Transverse colon (tissue), 4 donors: ENCODE measurements at regions not wholly inside any gene's neighbourhood (a gene's known extent, or its start where the extent isn't known, plus 50 kb on each side); places are given as distances from the start of the nearest gene placed in this dataset.

Source experiments
- DNase-seq: peaks from one replicate; pipeline ENCODE4 v3.0.0-alpha.2; 2019
- H3K27ac ChIP-seq, 4 donors: fragments of 200-600 bp; sonication (generic); 2 replicates each; pipeline ENCODE4 v1.5.1; 2016 to 2018; ENCODE audit warnings: inconsistent platforms in 4 of 4
- H3K27me3 ChIP-seq: fragments of 200-600 bp; sonication (generic); 2 replicates; pipeline ENCODE4 v1.5.1; 2017; ENCODE audit warnings: inconsistent platforms
- H3K36me3 ChIP-seq, 4 donors: fragments of 200-600 bp; sonication (generic); 2 replicates each; pipeline ENCODE4 v1.5.1; 2017 to 2019; ENCODE audit warnings: inconsistent platforms in 4 of 4
- H3K4me1 ChIP-seq, 4 donors: fragments of 200-600 bp; sonication (generic); 2 replicates each; pipeline ENCODE4 v1.5.1; 2017 to 2020; ENCODE audit warnings: inconsistent platforms in 4 of 4
- H3K4me3 ChIP-seq, 4 donors: fragments of 200-600 bp; sonication (generic); 1 replicate in 1 of 4; 2 replicates in 3 of 4; pipeline versions ENCODE4 v1.5.1 to v1.6.1; 2017 to 2019; ENCODE audit warnings: inconsistent platforms in 4 of 4
- H3K9me3 ChIP-seq, 2 donors: fragments of 200-600 bp; sonication (generic); 2 replicates each; pipeline ENCODE4 v1.5.1; 2017 to 2019; ENCODE audit warnings: inconsistent platforms in 2 of 2
- CTCF ChIP-seq, 5 experiments: fragments of 200-600 bp in 3 of 5; fragments of 450-650 bp in 2 of 5; sonication (generic) in 3 of 5; IDR thresholded peaks; 1 replicate in 2 of 5; 2 replicates in 3 of 5; pipeline ENCODE4 v1.5.1; 2016 to 2017; ENCODE audit warnings: antibody characterized with exemption in 5 of 5, inconsistent platforms in 3 of 5, mild to moderate bottlenecking in 2 of 5, moderate library complexity in 1 of 5
- EP300 ChIP-seq: sonication (generic); formaldehyde crosslinking; IDR thresholded peaks from one replicate; pipeline ENCODE4 v1.6.1; 2017; ENCODE audit warnings: antibody characterized with exemption, low read depth
- POLR2A ChIP-seq: fragments of 450-650 bp; IDR thresholded peaks from one replicate; pipeline ENCODE4 v1.6.1; 2016; ENCODE audit warnings: antibody characterized with exemption, mild to moderate bottlenecking, moderate library complexity
- POLR2AphosphoS5 ChIP-seq, 3 donors: sonication (generic); formaldehyde crosslinking; IDR thresholded peaks; one replicate each; pipeline ENCODE4 v1.6.1; 2016; ENCODE audit warnings: antibody characterized with exemption in 3 of 3
- WGBS, 2 donors: methylation state at CpG; one replicate each; pipeline ENCODE4 v1.1.5; 2018; ENCODE audit warnings: low coverage in 1 of 2; 5-methylcytosine and 5-hydroxymethylcytosine counted together
- in situ Hi-C, 4 donors: fragments of 200-750 bp; cut with MboI; loops; one replicate each; pipeline versions ENCODE4 v1.15.0 to v1.15.1; 2017; ENCODE audit warnings: low sequenced_read_pairs in 3 of 4, low pct_ligation_motif_present in 1 of 4, low pct_unique_long_range_greater_than_20kb in 1 of 4
- intact Hi-C: fragments of 100-400 bp; cut with DNase I; formaldehyde crosslinking; loops from one replicate; pipeline ENCODE4 v1.15.1; 2023; ENCODE audit warnings: low total_unique reads

- no peak for DNase-seq
- H3K36me3 ChIP-seq: no peaks in the 10 kb centered on the region
- intact Hi-C loops: no loop called here
- in situ Hi-C loops: loop anchor here (5.0 to 25.0 kb wide), 3 partner anchors 164 to 176 kb away; partner anchors contain the start of gene CCND2 (in 1 of the 4)
- H3K27me3 ChIP-seq: no peaks in the 10 kb centered on the region
- TF ChIP-seq POLR2AphosphoS5 (IDR thresholded peaks at IDR 0.05): no peak
- no peak for TF ChIP-seq EP300
- TF ChIP-seq CTCF (IDR thresholded peaks at IDR 0.05): no peak
- TF ChIP-seq POLR2A: no peak
- no peak overlapping the region for H3K27ac ChIP-seq
- H3K4me1 ChIP-seq: peaks cover under 1 to 14% (median 6%) of the 10 kb centered on the region in 4 donors
- no peak overlapping the region for H3K4me3 ChIP-seq
- no peaks in the 10 kb centered on the region for H3K9me3 ChIP-seq
- 86% methylated on average over 5 of the region's 5 CpGs; no CpG with 5 or more reads in 1 of the 2 donors for WGBS, 2 donors
Observed at GRCh38 chr12:4111010-4111409, 162.6 kb upstream of the CCND2 start.

GRCh38 chr12:4109826-4110225 lies 163.7 kb upstream of the CCND2 start:
- intact Hi-C loops (no loop called here), in situ Hi-C loops (loop anchor here (5.0 to 25.0 kb wide), 3 partner anchors 165 to 177 kb away; partner anchors contain the start of gene CCND2 (in 1 of the 4))
- 67 to 98% methylated on average over 1 to 5 of the region's 5 CpGs for WGBS, 2 donors
- H3K9me3 ChIP-seq: no peaks in the 10 kb centered on the region
- H3K27me3 ChIP-seq: no peaks in the 10 kb centered on the region
- H3K36me3 ChIP-seq: no peaks in the 10 kb centered on the region
- no peak for DNase-seq
- no peak for TF ChIP-seq CTCF (IDR thresholded peaks at IDR 0.05)
- no peak for TF ChIP-seq EP300
- TF ChIP-seq POLR2A: no peak
- no peak for TF ChIP-seq POLR2AphosphoS5 (IDR thresholded peaks at IDR 0.05)
- H3K27ac ChIP-seq: no peak overlapping the region
- peaks cover 0 to 6% (median 0%) of the 10 kb centered on the region in 4 donors for H3K4me1 ChIP-seq
- no peak overlapping the region for H3K4me3 ChIP-seq

- H3K4me1 ChIP-seq: peaks cover 0 to 6% (median 0%) of the 10 kb centered on the region in 4 donors
- DNase-seq: no peak
- no peaks in the 10 kb centered on the region for H3K36me3 ChIP-seq
- WGBS, 2 donors: 89 to 95% methylated on average over 4 to 5 of the region's 5 CpGs
- no peak overlapping the region for H3K27ac ChIP-seq
- intact Hi-C loops (loop anchor here (1.0 kb wide), 1 partner anchor 37 kb away; no protein-coding TSS in a partner anchor), in situ Hi-C loops (loop anchor here in 2 of 4 donors (25.0 kb wide), 1 partner anchor 178 kb away; no protein-coding TSS in a partner anchor)
- no peak overlapping the region for H3K4me3 ChIP-seq
- H3K9me3 ChIP-seq: no peaks in the 10 kb centered on the region
- no peaks in the 10 kb centered on the region for H3K27me3 ChIP-seq
- TF ChIP-seq POLR2A (no peak), EP300 (no peak), POLR2AphosphoS5 (IDR thresholded peaks at IDR 0.05) (no peak), CTCF (IDR thresholded peaks at IDR 0.05) (no peak)
Observed at GRCh38 chr12:4108803-4109345, 164.7 kb upstream of the CCND2 start.

- H3K4me1 ChIP-seq: peaks cover 0 to 6% (median 0%) of the 10 kb centered on the region in 4 donors
- in situ Hi-C loops: loop anchor here in 2 of 4 donors (25.0 kb wide), 1 partner anchor 179 kb away; no protein-coding TSS in a partner anchor
- intact Hi-C loops: loop anchor here (1.0 kb wide), 1 partner anchor 38 kb away; no protein-coding TSS in a partner anchor
- TF ChIP-seq CTCF (IDR thresholded peaks at IDR 0.05) (no peak), POLR2A (no peak), POLR2AphosphoS5 (IDR thresholded peaks at IDR 0.05) (no peak), EP300 (no peak)
- no peak overlapping the region for H3K27ac ChIP-seq
- 76 to 91% methylated on average over 4 to 9 of the region's 9 CpGs for WGBS, 2 donors
- no peak overlapping the region for H3K4me3 ChIP-seq
- no peaks in the 10 kb centered on the region for H3K9me3 ChIP-seq
- DNase-seq: no peak
- no peaks in the 10 kb centered on the region for H3K36me3 ChIP-seq
- no peaks in the 10 kb centered on the region for H3K27me3 ChIP-seq
Observed at GRCh38 chr12:4107911-4108697, 165.5 kb upstream of the CCND2 start.
